ENCODE measurements at regions not wholly inside any gene's neighbourhood (a gene's known extent, or its start where the extent isn't known, plus 50 kb on each side); places are given as distances from the start of the nearest gene placed in this dataset.
"Not testable (repeated sequence)": the region's sequence is repeated elsewhere in the genome, so short reads cannot be mapped to it uniquely, and the experiment has no call there.

DNA sequence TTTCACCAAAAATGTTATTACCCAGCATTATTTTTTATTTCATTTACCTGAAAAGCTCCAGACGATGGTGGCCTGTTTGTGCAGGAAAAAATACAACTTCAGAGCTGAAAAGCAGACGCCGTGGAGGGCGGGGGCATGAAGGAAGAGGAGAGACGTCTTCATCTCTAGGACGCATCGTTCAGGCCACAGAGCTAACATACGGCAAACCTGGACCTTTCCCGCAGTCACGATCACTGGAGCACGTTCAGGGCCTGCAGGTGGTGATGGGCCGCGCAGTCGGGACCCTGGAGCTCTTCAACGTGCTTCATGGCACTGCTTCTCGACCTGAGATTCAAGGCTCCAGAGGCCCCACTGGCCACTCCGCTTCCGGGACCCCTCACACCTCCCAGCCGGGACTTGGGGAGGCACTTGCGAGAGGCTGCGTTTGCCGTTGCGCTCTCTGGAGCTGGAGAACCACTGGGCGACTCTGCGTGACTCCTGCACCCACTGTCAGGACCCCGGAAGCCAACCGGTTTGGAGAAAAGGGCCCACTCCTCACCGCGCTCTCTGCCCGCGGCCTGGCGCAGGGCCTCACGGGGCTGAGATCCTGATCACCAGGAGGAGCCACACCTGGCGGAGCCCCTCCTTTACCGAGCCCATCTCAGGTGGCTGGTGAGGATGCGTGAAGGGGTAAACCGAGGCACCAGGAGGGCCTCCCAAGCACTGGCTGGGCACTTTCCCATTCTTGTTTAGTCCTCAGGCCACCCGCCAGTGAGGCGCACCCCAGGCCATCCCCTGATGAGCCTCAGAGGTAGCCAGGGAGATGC, 164.4 kb upstream of the AFDN start:
- DNase-seq, result no peak

DNA sequence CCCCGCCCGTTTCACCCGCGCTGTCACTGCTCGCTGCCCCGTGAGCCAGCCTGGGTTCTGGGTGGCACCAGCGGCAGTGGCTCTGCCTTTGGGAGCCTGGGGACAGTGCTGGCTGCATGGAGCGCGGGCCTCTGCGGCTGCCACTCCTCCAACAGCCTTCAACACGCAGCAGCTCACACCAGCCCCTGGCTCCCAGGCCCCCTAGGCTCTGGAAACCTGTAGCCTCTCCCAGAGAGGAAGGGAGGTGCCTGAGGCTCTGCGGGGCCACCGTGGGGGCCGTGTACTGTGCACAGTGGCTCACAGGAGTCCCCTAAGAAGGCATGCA, 163.9 kb upstream of the AFDN start:
- no peak for DNase-seq

DNA sequence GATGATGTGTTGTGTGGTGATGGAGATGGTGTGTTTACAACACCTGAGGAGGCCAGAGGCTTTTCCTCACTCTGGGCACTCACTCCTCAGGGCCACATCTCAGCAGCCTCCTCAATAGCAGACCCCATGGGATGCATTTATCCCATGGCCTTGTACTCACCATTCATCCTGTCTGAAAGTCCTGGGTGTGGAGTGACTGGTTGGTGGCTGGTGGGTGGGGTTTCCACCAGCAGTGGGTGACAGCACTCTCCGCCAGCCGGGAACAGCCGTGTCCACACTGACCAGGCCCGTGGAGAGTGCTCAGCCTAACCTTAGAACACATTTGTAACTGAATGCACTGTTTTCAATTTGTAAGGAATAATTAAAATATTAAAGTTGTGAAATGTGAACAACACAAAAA, 163.4 kb upstream of the AFDN start:
- DNase-seq, result no peak

DNA sequence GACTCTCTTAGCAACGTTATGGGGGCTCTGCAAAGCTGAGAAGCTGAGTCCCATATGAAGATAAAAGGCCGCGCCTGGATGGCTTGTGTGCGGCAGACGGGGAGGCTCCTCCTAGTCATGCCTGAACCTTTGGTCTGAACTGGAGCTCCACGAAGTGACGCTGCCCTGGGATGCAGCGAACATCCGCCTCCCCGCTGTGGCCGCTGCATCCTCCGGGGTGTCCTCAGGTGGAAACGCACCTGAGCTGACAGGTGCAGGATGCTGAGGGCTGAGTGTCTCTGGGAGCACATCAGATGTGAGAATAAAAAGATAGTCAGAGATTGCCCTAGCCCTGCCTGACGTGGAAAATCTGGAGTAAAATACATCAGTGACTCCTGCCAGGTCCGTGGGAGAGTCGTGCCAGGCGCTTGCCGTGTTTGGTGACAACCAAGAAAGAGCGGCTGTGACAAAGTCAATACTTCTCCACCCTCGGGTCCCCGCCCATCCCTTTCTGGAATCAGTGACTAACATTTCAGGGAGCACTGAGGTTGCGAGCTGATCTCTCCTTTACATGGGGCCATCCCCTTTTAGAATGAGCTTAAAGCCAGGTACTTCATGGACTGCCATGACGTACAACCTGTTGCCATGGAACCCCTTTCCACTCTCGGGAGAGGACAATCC, 162.8 kb upstream of the AFDN start:
- DNase-seq, result no peak

DNA sequence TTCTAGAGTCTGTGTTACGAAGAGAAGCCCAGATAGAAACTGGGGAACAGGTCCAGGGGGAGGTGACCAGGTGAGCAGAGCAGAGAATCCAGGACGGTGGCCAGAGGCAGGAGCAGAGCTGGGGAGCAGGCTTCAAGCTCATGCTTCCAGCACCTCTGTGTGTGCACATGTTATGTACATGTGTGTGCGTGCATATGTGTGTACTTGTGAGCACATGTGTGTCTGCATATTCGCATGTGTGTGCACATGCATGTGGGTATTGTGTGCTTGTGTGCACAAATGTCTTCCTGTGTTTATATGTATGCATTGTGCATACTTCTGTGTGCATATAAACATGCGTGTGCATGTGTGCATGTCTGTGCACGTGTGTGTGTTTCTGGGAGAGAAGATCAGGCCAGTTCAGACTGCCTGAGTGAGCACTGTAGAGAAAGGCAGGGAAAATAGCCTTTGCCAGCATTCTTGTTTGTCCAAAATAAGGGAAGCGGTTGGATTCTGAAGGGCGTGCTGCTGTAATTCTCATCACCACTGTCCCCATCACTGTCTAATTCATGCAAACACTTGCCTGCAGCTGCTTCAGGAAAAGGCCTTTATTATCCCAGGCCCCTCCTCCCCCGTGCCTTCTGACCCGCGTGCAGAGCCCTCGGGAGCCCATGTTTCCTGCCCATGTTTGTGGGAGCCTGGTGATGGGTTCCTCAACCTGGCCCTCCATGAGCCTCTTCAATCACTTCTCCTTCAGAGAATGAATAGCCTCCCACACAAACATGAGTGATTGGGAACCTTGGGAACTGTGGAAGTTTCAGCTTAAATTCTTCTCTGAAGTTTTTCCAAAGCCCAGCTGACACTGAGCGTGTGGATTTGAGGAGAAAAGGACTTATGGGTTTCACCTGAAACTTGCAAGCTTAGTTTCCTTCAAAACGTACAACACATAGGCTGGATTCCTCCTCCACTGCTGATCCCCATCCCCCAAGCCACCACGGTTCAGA, 161.7 kb upstream of the AFDN start:
- DNase-seq, result no peak

DNA sequence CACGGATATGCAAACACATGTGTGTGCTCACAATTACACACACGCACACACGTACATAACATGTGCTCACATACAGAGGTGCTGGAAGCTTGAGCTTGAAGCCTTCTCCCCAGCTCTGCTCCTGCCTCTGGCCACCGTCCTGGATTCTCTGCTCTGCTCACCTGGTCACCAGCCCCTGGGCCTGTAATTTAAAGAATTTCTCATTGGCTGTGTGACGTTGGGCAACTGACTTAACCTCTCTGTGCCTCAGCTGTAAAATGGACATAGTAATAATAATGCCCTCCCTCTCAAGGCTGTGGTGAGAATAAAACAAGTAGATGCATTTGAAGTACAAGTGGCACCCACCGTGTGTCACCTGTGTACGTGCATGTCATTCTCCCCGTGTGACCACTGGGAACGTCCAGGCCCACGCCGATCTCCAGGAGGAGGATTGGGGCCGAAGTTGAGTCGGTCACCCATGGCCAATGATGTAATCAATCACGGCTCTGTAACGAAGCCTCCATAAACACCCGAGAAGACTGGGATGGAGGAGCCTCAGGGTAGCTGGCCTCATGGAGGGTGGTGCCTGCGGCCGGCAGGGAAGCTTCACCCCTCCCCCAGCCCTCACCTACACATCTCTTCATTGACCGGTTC, 160.9 kb upstream of the AFDN start:
- no peak for DNase-seq

DNA sequence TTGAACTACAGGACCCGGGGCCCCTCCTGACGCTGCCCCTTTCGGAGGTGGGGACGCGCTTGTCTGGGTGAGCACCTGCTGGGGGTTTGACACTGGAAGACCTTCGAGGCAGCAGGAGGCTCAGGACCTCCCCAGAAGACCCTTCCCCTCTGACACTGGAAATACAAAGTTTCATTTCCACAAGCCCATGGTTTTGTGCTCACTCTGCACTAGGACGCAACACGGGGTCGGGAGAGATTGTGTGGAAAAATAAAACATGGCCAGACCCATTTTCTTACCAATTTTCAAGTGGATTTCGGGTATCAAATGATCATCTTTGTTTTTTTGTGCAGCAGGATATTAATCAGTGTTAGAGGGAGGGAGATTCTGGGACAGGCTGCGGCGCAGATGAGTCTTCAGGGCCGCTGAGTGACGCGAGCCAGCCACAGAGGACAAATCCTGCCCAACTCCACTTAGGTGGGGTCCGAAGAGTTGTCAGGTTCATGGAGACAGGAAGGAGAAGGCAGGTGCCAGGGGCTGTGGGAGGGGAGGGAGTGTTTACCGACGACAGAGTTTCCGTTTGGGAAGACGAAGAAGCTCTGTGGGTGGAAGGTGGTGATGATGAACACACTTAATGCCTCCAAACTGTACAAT, 160.0 kb upstream of the AFDN start:
- DNase-seq, result no peak

DNA sequence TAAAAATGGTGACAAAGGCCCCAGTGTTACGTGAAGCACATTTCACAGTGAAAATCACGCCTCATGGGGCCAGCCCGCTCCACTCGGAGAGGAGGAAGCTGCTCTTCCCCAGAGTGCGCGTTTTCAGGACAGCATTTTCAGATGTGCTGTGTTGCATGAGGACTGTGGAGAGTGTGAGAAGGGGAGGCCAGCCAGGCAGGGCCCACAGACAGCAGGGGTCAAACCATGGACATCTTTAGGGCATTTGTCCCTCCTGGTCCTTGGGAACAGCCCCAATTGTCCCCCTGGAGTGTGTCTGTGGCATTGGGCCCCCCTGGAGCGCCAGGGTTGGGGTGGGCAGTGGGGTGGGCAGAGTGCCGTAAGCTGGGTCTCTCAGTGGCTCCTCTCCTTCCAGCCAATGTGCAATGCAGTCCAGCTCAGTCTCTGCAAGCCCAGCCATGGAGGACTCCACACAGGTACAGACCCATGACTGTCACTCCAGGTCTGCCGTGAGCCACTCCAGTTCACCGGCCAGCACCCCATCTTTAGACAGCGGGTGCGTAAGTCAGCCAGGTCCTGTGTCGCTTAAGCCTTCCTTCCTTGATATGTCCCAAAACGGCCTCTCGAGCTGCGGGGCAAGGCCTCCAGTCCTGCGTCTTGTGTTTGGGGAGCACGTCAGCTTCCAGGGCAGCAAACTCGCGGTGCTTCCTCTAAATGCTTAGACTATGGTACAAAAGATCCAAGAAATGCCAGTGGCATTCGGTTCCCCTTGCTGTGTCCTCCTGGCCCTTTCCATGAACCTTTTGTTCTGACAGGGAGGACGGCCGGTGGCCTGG, 159.3 kb upstream of the AFDN start:
- no peak for DNase-seq

DNA sequence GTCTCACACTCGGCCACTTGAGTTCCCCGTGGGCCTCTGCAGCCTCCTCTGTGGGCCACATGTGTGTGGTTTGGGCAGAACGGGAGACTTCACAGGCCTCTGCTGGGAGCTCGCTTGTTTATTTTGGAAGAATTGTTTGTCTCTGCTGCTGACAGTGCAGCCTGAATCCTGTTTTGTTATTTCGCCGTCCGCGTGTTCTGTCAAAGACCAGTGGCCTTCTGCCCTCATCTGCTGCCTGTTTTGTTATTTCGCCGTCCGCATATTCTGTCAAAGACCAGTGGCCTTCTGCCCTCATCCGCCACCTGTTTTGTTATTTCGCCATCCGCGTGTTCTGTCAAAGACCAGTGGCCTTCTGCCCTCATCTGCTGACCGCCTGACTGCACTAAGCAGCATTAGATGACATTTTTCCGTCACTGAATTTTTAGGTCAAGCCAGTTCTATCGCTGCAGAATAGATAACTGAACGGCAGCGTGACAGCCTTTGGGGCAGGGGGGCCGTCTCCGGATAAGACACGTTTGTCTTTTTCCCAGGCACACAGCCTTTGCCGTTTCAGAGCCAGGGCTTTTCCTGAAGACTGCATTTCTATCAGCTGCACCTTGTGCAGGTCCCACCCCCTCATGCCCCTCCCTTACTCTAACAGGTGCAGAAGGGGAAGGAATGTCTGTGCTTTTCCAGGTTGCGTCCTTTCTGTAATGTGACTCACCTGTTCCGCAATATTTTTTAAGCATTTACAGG, 158.5 kb upstream of the AFDN start:
- DNase-seq, result no peak

DNA sequence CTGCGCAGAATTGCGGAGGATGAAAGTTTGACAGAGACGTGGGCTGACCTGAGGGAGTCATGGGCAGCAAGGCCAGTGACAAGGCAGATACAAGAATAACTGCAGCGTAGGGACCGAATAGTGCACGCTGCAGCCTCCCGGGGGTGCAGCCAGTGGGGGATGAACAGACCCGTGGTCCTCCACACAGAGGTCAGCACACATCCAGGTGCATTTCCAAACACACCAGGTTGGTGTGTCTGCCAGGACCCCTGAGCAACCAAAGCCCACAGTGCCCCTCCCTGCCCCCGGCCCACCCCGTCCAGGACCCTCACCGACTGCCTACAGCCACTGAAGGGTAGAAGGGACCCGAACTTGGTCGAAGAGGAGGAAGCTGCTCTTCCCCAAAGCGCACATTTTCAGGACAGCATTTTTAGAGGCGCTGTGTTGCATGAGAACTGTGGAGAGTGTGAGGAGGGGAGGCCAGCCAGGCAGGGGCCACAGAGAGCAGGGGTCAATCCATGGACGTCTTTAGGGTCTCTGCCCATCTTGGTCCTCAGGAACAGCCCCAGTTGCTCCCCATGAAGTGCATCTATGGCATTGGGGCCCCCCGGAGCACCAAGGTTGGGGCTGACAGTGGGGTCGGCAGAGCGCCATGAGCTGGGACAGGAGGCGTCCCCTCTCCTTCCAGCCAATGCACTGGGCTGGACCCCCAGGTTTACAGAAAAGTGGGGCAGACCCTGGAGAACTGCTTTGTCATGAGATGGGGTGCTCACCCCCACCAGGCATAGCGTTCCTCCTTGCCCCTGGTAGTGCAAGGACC, 157.8 kb upstream of the AFDN start:
- DNase-seq, result no peak

DNA sequence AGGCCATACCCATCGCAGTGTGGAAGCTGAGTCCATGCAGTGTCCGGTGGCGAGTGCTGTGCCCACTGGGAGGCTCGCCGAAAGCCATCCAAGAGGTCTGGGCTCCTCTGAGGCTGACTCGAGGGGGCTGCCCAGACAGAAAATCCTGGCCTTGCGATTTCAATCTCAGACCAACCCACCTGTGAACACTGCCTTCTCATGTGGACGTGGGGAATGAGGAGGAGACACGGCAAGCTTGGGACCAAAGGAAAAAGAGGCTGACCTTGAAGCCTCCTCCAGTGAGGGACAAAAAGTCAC, 157.2 kb upstream of the AFDN start:
- DNase-seq, result no peak

DNA sequence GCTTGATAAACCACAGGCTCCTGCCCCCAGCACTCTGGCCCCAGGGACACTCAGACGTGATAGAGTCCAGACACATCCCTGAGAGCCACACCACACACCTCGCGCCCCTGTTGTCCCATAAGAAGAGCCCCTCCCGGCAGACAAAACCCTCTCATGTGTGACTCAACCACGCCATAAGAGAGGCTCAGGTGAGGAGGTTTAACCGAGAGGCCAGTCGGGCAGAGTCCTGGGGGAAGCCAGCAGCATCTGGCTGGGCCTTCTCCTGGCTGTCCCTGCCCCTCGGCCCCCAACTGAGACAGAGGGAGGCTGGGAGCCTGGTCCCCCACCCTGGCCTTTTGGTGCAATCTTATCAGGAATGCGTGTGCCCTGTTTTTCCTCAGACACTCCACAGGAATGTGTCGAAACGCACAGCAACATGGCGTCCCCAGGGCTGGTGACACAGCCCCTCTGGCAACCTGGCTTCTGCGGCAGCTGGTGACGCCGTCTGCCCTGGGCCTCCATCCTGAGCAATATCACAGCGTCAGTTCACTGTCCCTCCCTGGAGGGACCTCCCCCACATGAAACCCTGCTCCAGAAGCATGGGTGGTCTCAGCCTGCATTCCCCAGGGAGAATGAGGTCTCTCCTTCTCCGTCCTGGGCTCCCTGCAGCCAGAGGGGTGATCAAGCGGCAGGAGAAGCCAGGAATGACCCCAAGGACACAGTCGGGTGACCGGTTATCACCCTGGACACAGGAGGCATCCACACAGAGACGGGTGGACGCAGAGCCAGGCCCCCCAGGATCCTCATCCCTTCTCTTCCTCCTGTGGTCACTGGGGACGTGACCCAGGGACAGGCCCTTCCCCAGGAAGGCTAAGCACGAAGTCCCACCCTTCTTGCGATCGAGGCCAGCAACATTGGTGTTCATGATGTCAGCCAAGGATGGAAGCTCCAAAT, 156.6 kb upstream of the AFDN start:
- no peak for DNase-seq

DNA sequence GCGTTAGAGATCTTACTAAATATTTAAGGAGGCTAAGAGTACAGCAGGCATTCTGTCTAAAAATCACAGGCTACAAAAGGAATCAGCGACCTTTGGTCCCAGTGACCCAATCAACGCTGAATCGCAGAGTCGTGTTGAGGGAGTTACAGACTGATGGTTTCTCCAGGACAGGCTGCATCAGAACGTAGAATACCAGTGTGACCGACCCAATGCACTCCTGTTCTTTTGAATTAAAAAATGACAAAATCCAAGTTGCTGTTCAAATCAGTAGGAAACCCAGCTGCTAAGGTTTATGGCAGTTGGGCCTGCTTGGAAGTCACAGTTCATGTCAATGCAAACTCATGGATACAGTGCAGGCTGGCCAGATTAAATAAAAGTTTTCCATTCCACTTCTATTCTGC, 155.8 kb upstream of the AFDN start:
- DNase-seq, result no peak

DNA sequence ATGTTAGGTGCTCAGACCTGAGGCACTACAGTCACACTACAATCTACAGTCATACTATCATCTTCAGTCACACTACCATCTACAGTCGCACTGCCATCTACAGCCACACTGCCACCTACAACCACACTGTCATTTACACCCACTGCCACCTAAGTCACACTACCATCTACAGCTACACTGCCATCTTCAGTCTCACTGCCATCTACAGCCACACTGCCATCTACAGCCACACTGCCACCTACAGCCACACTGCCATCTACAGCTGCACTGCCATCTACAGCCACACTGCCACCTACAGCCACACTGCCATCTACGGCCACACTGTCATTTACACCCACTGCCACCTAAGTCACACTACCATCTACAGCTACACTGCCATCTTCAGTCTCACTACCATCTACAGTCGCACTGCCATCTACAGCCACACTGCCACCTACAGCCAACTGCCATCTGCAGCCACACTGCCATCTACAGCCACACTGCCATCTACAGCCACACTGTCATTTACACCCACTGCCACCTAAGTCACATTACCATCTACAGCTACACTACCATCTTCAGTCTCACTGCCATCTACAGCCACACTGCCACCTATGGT, 155.2 kb upstream of the AFDN start:
- not testable (repeated sequence) for DNase-seq

DNA sequence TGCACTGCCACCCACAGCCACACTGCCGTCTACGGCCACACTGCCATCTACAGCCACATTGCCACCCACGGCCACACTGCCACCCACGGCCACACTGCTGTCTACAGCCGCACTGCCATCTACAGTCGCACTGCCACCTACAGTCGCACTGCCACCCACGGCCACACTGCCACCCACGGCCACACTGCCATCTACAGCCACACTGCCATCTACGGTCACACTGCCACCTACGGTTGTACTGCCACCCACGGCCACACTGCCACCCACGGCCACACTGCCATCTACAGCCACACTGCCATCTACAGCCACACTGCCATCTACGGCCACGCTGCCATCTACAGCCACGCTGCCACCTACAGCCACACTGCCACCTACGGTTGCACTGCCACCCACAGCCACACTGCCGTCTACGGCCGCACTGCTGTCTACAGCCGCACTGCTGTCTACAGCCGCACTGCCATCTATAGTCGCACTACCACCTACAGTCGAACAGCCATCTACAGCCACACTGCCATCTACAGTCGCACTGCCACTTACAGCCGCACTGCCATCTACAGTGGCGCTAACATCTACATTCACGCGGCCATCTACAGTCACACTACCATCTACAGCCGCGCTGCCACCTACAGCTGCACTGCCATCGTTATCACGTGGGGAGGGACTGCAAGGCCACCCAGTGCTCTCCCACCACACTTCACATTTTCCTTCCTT, 154.6 kb upstream of the AFDN start:
- no peak for DNase-seq

DNA sequence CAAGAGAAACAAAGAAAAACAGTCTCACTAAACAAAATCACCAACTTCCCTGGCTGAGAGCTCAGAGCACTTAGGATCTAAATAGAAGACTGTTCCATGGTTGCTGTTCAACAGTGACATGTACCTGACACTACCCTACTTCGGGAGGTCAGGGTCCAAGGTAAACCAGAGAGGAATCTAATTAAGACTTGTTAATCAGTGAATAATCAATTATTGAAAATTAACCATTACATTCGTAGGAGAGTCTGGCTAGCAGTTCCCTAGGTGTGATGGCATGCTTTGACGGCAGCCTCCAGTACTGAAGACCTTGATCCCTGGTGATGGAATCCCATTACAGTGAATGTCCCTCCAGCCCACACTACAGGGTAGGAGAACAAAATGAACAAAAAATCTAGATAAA, 154.0 kb upstream of the AFDN start:
- DNase-seq, result no peak

DNA sequence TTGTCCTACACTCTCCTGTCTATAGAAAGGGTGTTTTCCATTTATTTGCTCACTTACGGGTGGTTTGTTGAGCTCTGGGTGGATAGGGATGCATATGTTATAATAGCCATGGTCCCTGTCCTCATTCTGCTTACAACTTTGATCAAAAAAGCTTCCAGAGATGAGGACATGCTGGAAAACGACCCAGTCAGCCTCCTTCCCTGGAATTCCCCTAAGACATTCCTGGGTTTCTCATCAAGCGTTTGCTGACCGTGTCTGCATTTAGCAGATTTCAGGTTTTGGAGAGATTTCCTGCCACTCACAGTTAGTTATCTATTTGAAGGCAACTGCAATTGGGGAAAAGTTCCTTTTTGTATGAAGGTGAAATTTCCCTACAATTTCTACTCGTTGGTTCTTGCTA, 152.8 kb upstream of the AFDN start:
- no peak for DNase-seq

DNA sequence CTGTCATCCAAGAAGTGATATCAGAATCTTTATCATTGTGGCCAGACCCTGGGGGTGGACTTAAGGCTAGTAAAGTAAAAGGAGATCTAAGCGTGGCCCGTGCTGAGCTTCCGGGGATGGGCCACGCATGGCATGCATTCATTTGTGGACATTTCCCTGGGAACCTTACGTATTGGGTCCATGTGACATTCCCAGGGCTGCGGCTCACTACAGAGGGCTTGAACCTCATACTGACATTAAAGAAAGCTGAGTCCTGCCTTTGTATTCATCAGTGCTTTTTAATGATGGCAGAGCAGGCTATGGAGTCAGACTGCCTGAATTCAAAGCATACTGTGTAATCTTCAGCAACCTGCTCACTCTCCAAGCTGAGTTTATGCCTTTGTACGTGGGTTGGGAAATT, 152.2 kb upstream of the AFDN start:
- no peak for DNase-seq
